Activated T-cell treated with anti-CD3 and anti-CD28 coated beads, Interleukin-2, amount 50 U/mL, for 4 hours (primary cell): ENCODE measurements at regions not wholly inside any gene's neighbourhood (a gene's known extent, or its start where the extent isn't known, plus 50 kb on each side); places are given as distances from the start of the nearest gene placed in this dataset.
"Not testable (repeated sequence)": the region's sequence is repeated elsewhere in the genome, so short reads cannot be mapped to it uniquely, and the experiment has no call there.

Experiments used
- ATAC-seq, 2 donors: fragments of 200-7000 bp; cut with Tn5 transposase; one replicate each; pipeline ENCODE4 v1.10.0; 2021
- DNase-seq: peaks from one replicate; pipeline ENCODE4 v3.0.0-alpha.2; 2020
- H3K27me3 Mint-ChIP-seq: one replicate; pipeline ENCODE4 v1.8.0; 2021; ENCODE audit warnings: low read depth, mixed read lengths
- H3K36me3 Mint-ChIP-seq: one replicate; pipeline ENCODE4 v1.8.0; 2022; ENCODE audit warnings: mixed read lengths; ENCODE audit not compliant: insufficient read depth
- H3K4me1 Mint-ChIP-seq: one replicate; pipeline ENCODE4 v1.8.0; 2021; ENCODE audit warnings: low read depth, mixed read lengths
- H3K4me3 Mint-ChIP-seq: one replicate; pipeline ENCODE4 v1.8.0; 2021; ENCODE audit warnings: mild to moderate bottlenecking, moderate library complexity, mixed read lengths
- H3K9me3 Mint-ChIP-seq: one replicate; pipeline ENCODE4 v1.8.0; 2021; ENCODE audit warnings: mixed read lengths

DNA sequence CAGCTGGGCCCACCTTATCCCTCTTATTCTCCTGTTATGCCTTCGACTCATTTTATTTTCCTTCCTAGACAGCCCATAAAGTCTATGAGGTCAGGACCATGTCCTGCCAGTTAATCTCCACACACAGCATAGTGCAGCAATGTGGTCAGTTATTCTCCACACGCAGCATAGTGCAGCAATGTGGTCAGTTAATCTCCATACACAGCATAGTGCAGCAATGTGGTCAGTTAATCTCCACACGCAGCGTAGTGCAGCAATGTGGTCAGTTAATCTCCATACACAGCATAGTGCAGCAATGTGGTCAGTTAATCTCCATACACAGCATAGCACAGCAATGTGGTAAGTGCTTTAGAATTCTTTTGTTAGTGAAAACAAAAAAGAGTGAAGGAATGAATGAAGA is 77.8 kb downstream of the TEX36 start:
- Mint-ChIP-seq H3K9me3 (peaks cover 1% of the 10 kb centered on the region), H3K27me3 (peaks cover 7% of the 10 kb centered on the region)

DNA sequence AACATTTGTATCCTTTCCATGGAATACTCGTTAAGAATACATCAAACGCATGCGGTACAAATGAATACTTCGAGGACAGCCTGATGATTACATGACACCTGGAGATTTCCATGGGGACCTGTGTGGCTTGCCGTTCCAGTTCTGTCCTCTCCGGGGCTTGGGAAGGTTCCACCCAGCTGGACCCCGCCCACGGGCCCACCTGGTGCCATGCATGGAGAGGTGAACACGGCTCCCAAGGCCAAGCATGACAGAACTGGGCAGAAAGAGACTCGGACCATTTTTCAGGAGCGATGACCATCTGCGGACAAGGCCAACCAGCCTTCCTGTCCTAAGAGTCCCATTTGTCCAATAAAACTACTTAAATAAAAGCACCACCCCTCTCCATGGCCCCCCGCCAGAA is 80.1 kb downstream of the TEX36 start:
- Mint-ChIP-seq H3K9me3 (peaks cover 10% of the 10 kb centered on the region), H3K4me3 (no peak overlapping the region), H3K27me3 (peaks cover 7% of the 10 kb centered on the region), H3K36me3 (no peaks in the 10 kb centered on the region), H3K4me1 (peaks cover 4% of the 10 kb centered on the region)
- ATAC-seq (no peak), DNase-seq (no peak)

More for the DNA sequence above, 77.8 kb downstream of the TEX36 start:
- ATAC-seq (no peak), DNase-seq (no peak)
- H3K36me3 Mint-ChIP-seq: no peaks in the 10 kb centered on the region
- H3K4me1 Mint-ChIP-seq: no peaks in the 10 kb centered on the region
- no peak overlapping the region for H3K4me3 Mint-ChIP-seq

DNA sequence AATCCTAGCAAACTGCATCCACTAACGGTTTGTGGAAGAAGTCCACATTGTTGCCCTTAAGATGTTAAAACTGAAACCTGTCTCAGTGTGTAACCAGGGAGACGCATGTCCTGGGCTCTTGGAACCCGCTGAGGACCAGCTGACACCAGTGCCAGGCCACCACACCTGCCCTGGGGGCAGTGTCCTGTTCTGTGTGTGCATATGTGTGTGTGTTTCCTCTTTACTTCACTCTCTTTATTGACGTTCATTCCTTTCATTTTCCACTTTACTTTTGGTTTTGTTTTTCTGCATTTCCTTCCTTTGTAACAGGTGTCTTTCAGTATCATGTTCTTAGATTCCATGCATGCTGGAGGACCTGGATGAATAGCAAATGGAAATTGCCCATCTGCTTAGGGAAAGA is 83.8 kb downstream of the TEX36 start:
- H3K36me3 Mint-ChIP-seq: no peaks in the 10 kb centered on the region
- DNase-seq (no peak), ATAC-seq (no peak)
- no peak overlapping the region for H3K4me3 Mint-ChIP-seq
- peaks cover 4% of the 10 kb centered on the region for H3K4me1 Mint-ChIP-seq
- peaks cover 35% of the 10 kb centered on the region for H3K9me3 Mint-ChIP-seq
- peaks cover 6% of the 10 kb centered on the region for H3K27me3 Mint-ChIP-seq

DNA sequence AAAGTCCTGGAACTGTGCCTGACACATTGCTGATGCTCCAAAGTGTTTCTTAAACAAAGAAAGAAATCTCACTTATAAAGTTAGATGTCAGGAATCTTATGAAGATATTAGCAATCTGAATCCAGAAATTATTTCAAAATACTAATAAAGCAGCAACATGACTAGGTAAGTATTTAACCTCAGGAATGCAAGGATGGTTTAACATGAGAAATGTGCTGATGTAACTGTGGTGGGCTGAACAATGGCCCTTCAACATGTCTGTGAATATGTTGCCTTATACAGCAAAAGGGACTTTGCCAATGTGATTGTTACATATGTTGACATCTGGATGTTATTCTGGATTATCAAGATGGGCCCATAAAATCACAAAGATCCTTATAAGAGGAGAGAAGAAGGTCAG is 87.1 kb downstream of the TEX36 start:
- peaks cover 4% of the 10 kb centered on the region for H3K4me1 Mint-ChIP-seq
- H3K4me3 Mint-ChIP-seq: no peak overlapping the region
- peaks cover 35% of the 10 kb centered on the region for H3K9me3 Mint-ChIP-seq
- no peaks in the 10 kb centered on the region for H3K36me3 Mint-ChIP-seq
- H3K27me3 Mint-ChIP-seq: peaks cover 4% of the 10 kb centered on the region
- DNase-seq: no peak
- no peak for ATAC-seq

- peaks cover 25% of the 10 kb centered on the region for H3K9me3 Mint-ChIP-seq
- DNase-seq: no peak
- peaks cover 4% of the 10 kb centered on the region for H3K27me3 Mint-ChIP-seq
- no peaks in the 10 kb centered on the region for H3K36me3 Mint-ChIP-seq
- no peak overlapping the region for H3K4me3 Mint-ChIP-seq
- H3K4me1 Mint-ChIP-seq: no peaks in the 10 kb centered on the region
- ATAC-seq: no peak
Measured at GRCh38 chr10:125593644-125594043, 89.3 kb downstream of the TEX36 start.

DNA sequence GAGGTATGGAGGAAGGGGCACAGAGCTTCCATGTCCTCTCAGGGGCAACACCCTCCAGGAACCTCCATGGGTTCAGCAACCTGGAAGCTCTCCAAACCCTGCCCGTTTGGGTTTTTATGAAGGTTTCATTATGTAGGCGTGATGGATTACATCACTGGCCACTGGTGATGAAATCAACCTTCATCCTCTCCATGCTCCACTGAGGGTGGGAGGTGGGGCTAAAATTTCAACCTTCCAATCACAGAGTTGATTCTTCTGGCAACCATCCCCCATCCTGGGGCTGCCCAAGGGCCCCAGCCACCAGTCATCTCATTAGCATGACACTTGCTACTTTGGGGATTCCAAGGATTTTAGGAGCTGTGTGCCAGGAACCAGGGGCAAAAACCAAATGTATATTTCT is 90.1 kb downstream of the TEX36 start:
- DNase-seq: no peak
- H3K4me3 Mint-ChIP-seq: no peak overlapping the region
- peaks cover 4% of the 10 kb centered on the region for H3K27me3 Mint-ChIP-seq

DNA sequence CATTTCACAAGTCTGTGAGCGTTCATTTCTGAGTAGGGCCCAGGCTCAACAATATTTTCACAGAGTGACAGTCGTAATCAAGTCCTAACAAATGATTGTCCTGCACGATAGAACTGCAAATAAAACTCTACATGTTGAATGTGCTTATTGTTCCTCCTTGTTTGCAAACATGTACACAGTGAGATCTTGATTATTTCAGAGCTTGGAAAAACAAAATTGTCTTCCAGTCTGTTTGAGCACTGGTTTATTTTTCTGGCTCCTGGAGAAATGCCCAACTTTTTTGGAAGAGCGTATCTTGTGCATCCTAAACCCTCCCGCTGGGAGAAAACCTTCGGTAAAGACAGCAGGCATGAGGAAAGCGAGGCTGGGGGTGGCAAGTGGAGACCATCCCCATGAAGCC is 91.1 kb downstream of the TEX36 start:
- peaks cover 4% of the 10 kb centered on the region for H3K27me3 Mint-ChIP-seq
- H3K4me3 Mint-ChIP-seq: no peak overlapping the region
- ATAC-seq (no peak), DNase-seq (no peak)
- H3K4me1 Mint-ChIP-seq: no peaks in the 10 kb centered on the region
- no peaks in the 10 kb centered on the region for H3K36me3 Mint-ChIP-seq
- H3K9me3 Mint-ChIP-seq: peaks cover 19% of the 10 kb centered on the region

More for the DNA sequence above, 90.1 kb downstream of the TEX36 start:
- Mint-ChIP-seq H3K9me3 (peaks cover 25% of the 10 kb centered on the region), H3K4me1 (no peaks in the 10 kb centered on the region), H3K36me3 (no peaks in the 10 kb centered on the region)
- ATAC-seq: no peak

GRCh38 chr10:125588738-125589137 is 94.2 kb downstream of the TEX36 start:
- not testable (repeated sequence) for ATAC-seq, H3K9me3 Mint-ChIP-seq, H3K4me1 Mint-ChIP-seq, H3K4me3 Mint-ChIP-seq, H3K27me3 Mint-ChIP-seq, H3K36me3 Mint-ChIP-seq, DNase-seq

DNA sequence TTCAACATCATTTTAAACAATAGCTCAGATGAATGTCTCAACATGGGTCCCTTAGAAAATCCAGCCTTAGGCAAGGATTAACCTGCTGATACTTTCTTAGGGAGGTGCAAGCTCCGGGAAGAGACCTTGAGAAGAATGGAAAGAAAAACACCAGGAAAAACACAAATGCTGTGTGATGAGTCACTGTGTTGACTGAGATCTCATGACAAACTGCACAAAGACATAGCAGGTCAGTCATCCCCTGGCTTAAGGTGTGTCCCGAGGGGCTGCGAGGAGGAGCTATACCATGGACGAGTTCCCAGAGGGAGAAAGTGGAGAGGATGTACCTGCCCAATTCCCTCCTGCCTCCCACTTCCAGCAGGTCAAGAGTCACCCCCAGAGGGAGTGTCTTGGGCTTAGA is 98.0 kb downstream of the TEX36 start:
- DNase-seq (no peak), ATAC-seq (no peak)
- H3K4me3 Mint-ChIP-seq: no peak overlapping the region
- H3K4me1 Mint-ChIP-seq: no peaks in the 10 kb centered on the region
- no peaks in the 10 kb centered on the region for H3K36me3 Mint-ChIP-seq
- peaks cover 8% of the 10 kb centered on the region for H3K27me3 Mint-ChIP-seq
- H3K9me3 Mint-ChIP-seq: no peaks in the 10 kb centered on the region

DNA sequence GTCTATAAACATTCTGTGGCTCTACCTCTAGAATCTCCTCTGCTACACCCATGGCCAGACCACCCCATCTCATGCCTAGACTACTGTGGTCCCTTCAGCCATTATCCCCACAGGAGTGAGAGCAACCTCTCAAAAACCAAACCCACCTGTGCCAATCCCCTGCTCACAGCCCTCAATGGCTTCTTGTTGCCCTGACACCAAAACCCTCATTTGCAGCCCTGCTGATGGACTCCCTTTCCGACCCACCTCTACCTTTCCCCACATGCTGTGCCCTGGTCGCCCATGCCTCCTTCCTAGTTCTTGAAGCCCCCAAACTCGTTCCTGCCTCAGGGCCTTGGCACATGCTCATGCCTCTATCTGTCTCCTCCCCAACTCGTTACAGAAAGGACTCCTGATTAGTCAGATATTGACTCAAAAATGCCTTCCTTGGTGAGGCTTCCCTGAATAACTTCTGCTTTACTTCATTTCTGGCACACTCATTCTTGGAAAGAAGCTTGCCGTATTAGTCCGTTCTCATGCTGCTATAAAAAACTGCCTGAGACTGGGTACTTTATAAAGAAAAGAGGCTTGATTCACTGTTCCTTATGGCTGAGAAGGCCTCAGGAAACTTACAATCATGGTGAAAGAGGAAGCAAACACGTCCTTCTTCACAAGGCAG is 104.2 kb downstream of the TEX36 start:
- H3K4me1 Mint-ChIP-seq: no peaks in the 10 kb centered on the region
- H3K27me3 Mint-ChIP-seq: peaks cover 9% of the 10 kb centered on the region
- no peak for DNase-seq
- no peak for ATAC-seq
- H3K36me3 Mint-ChIP-seq: no peaks in the 10 kb centered on the region
- H3K9me3 Mint-ChIP-seq: no peaks in the 10 kb centered on the region
- no peak overlapping the region for H3K4me3 Mint-ChIP-seq

- H3K36me3 Mint-ChIP-seq: no peaks in the 10 kb centered on the region
- H3K27me3 Mint-ChIP-seq: peaks cover 4% of the 10 kb centered on the region
- ATAC-seq (no peak), DNase-seq (no peak)
- no peaks in the 10 kb centered on the region for H3K4me1 Mint-ChIP-seq
- H3K9me3 Mint-ChIP-seq: no peaks in the 10 kb centered on the region
- H3K4me3 Mint-ChIP-seq: no peak overlapping the region
Measured at GRCh38 chr10:125575843-125576242, 107.1 kb downstream of the TEX36 start.

GRCh38 chr10:125568156-125568555 is 114.8 kb downstream of the TEX36 start:
- no peak for ATAC-seq
- H3K27me3 Mint-ChIP-seq: peaks cover 11% of the 10 kb centered on the region

DNA sequence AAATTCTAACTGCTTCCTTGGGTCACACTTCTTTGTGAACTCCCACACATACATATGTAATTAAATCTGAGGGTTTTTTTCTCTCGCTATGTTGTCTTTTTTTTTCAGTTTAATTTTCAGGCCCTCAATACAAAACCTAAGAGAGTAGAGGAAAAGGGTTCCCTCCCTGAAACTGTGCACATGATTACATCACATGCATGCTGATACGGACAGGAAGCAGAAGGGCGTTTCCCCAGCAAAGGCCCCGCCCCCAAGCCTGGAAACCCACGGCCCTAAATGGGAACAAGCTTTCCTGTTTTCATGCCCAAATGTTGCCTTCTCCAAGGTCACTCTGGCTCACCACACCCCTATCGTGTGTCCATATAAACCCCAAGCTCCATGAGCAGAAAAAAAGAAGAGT is 115.4 kb downstream of the TEX36 start:
- Mint-ChIP-seq H3K9me3 (no peaks in the 10 kb centered on the region), H3K36me3 (no peaks in the 10 kb centered on the region), H3K4me1 (no peaks in the 10 kb centered on the region), H3K4me3 (no peak overlapping the region), H3K27me3 (peaks cover 11% of the 10 kb centered on the region)
- ATAC-seq: no peak
- DNase-seq: no peak

More at GRCh38 chr10:125568156-125568555, 114.8 kb downstream of the TEX36 start:
- no peak for DNase-seq
- Mint-ChIP-seq H3K4me1 (no peaks in the 10 kb centered on the region), H3K4me3 (no peak overlapping the region), H3K36me3 (no peaks in the 10 kb centered on the region), H3K9me3 (no peaks in the 10 kb centered on the region)

GRCh38 chr10:125565046-125565445 is 117.9 kb downstream of the TEX36 start:
- Mint-ChIP-seq H3K27me3 (peaks cover 12% of the 10 kb centered on the region), H3K9me3 (no peaks in the 10 kb centered on the region), H3K36me3 (no peaks in the 10 kb centered on the region), H3K4me1 (no peaks in the 10 kb centered on the region), H3K4me3 (no peak overlapping the region)
- DNase-seq (no peak), ATAC-seq (no peak)

DNA sequence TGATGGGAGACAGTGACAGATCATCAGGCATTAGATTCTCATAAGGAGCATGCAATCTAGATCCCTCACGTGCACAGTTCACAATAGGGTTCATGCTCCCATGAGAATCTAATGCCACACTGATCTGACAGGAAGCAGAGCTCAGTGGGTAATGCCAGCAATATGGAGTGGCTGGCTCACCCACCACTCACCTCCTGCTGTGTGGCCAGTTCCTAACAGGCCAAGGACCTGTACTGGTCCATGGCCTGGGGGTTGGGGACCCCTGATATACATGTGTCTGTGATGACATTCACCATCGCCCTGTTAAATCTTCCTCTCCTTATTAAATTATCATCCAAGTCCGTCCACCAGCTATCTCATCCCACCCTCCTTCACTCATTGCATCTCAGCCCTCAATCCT is 118.4 kb downstream of the TEX36 start:
- Mint-ChIP-seq H3K9me3 (no peaks in the 10 kb centered on the region), H3K4me1 (no peaks in the 10 kb centered on the region), H3K4me3 (no peak overlapping the region), H3K27me3 (peaks cover 12% of the 10 kb centered on the region), H3K36me3 (no peaks in the 10 kb centered on the region)
- no peak for ATAC-seq
- DNase-seq: no peak

DNA sequence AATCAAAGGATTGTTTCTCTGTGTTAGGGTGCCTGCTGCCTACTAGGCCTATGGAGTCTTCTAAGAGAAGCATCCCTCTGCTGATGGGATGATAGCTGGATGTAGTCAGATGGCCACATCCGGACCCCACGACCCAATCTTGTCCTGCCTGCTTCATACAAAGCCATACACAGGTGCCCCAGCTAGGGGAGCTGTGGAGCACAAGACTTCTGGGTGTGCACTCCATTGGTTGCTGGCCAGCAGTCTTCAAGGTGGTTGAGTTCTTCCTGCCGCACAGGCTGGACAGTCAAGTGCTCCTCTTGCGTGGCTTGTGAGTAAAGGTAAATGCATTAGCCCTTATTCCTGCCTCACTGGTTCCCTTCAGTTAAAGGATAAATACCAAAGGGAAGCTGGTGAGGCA is 120.2 kb downstream of the TEX36 start:
- Mint-ChIP-seq H3K4me1 (no peaks in the 10 kb centered on the region), H3K36me3 (no peaks in the 10 kb centered on the region), H3K9me3 (no peaks in the 10 kb centered on the region), H3K27me3 (peaks cover 9% of the 10 kb centered on the region), H3K4me3 (no peak overlapping the region)
- ATAC-seq: no peak
- DNase-seq: no peak
